Activated CD8-positive, alpha-beta T cell treated with anti-CD3 and anti-CD28 coated beads for 36 hours (primary cell): ENCODE measurements at regions not wholly inside any gene's neighbourhood (a gene's known extent, or its start where the extent isn't known, plus 50 kb on each side); places are given as distances from the start of the nearest gene placed in this dataset.
"Not testable (repeated sequence)": the region's sequence is repeated elsewhere in the genome, so short reads cannot be mapped to it uniquely, and the experiment has no call there.

ENCODE experiments used
- ATAC-seq: fragments of 200-7000 bp; cut with Tn5 transposase; one replicate; pipeline ENCODE4 v1.10.0; 2021; ENCODE audit warnings: mild to moderate bottlenecking, moderate library complexity
- CTCF ChIA-PET: fragments of 350-600 bp; sonication (Branson Sonifier 250); formaldehyde crosslinking; loops from one replicate; lab custom pipeline; 2021; ENCODE audit warnings: antibody characterized with exemption; lab: Charles Lee
- POLR2A ChIA-PET: fragments of 350-600 bp; sonication (Branson Sonifier 250); formaldehyde crosslinking; loops from one replicate; lab custom pipeline; 2021; ENCODE audit warnings: antibody characterized with exemption; lab: Charles Lee
- DNase-seq: peaks from one replicate; pipeline ENCODE4 v3.0.0-alpha.2; 2020
- H3K27ac Mint-ChIP-seq: one replicate; pipeline ENCODE4 v1.8.0; 2021; ENCODE audit warnings: mild to moderate bottlenecking, mixed read lengths
- H3K27me3 Mint-ChIP-seq: one replicate; pipeline ENCODE4 v1.8.0; 2021; ENCODE audit warnings: mixed read lengths
- H3K36me3 Mint-ChIP-seq: one replicate; pipeline ENCODE4 v1.8.0; 2021; ENCODE audit warnings: low read depth, mixed read lengths
- H3K4me1 Mint-ChIP-seq: one replicate; pipeline ENCODE4 v1.8.0; 2021; ENCODE audit warnings: low read depth, mixed read lengths
- H3K4me3 Mint-ChIP-seq: one replicate; pipeline ENCODE4 v1.8.0; 2021; ENCODE audit warnings: mild to moderate bottlenecking, moderate library complexity, mixed read lengths
- H3K9me3 Mint-ChIP-seq: one replicate; pipeline ENCODE4 v1.8.0; 2021; ENCODE audit warnings: mixed read lengths
- CTCF ChIP-seq: fragments of 200-600 bp; IDR thresholded peaks from one replicate; pipeline ENCODE4 v1.8.0; 2022; ENCODE audit warnings: antibody characterized with exemption, mild to moderate bottlenecking
- intact Hi-C: fragments of 100-400 bp; cut with micrococcal nuclease; formaldehyde crosslinking; loops from one replicate; pipeline ENCODE4 v1.10.0; 2022

- ATAC-seq (no peak), DNase-seq (no peak)
- no peak overlapping the region for H3K27ac Mint-ChIP-seq
- no peak overlapping the region for H3K4me3 Mint-ChIP-seq
- intact Hi-C loops, result no loop called here
- no peaks in the 10 kb centered on the region for H3K36me3 Mint-ChIP-seq
- H3K9me3 Mint-ChIP-seq, result peaks cover 5% of the 10 kb centered on the region
- H3K27me3 Mint-ChIP-seq, result no peaks in the 10 kb centered on the region
- TF ChIP-seq CTCF, result no peak
- no peaks in the 10 kb centered on the region for H3K4me1 Mint-ChIP-seq
- POLR2A ChIA-PET, result no interaction called here
- CTCF ChIA-PET, result no interaction called here
Measured at GRCh38 chrX:115978068-115978467, 192.5 kb upstream of the AGTR2 start.

- DNase-seq, H3K9me3 Mint-ChIP-seq, H3K36me3 Mint-ChIP-seq, H3K4me3 Mint-ChIP-seq, H3K27me3 Mint-ChIP-seq, H3K4me1 Mint-ChIP-seq, H3K27ac Mint-ChIP-seq, CTCF ChIA-PET, ATAC-seq, intact Hi-C loops, POLR2A ChIA-PET: not testable (repeated sequence)
Measured at GRCh38 chrX:115983148-115983547, 187.4 kb upstream of the AGTR2 start.

- H3K27ac Mint-ChIP-seq, CTCF ChIA-PET, H3K36me3 Mint-ChIP-seq, POLR2A ChIA-PET, H3K4me1 Mint-ChIP-seq, H3K4me3 Mint-ChIP-seq, H3K9me3 Mint-ChIP-seq, H3K27me3 Mint-ChIP-seq, ATAC-seq, intact Hi-C loops, DNase-seq: not testable (repeated sequence)
Measured at GRCh38 chrX:115987464-115987863, 183.1 kb upstream of the AGTR2 start.

- no peak for TF ChIP-seq CTCF
- ATAC-seq (no peak), DNase-seq (no peak)
- CTCF ChIA-PET, result no interaction called here
- no peak overlapping the region for H3K27ac Mint-ChIP-seq
- intact Hi-C loops, result no loop called here
- H3K4me1 Mint-ChIP-seq, result no peaks in the 10 kb centered on the region
- H3K27me3 Mint-ChIP-seq, result no peaks in the 10 kb centered on the region
- POLR2A ChIA-PET, result no interaction called here
- no peaks in the 10 kb centered on the region for H3K36me3 Mint-ChIP-seq
- H3K4me3 Mint-ChIP-seq, result no peak overlapping the region
- peaks cover 2% of the 10 kb centered on the region for H3K9me3 Mint-ChIP-seq
Measured at GRCh38 chrX:115988825-115989224, 181.7 kb upstream of the AGTR2 start.

GRCh38 chrX:115989686-115990085 is 180.9 kb upstream of the AGTR2 start:
- TF ChIP-seq CTCF, result no peak

GRCh38 chrX:116009346-116009745 is 161.2 kb upstream of the AGTR2 start:
- ChIA-PET POLR2A (no interaction called here), CTCF (no interaction called here)
- intact Hi-C loops, result no loop called here
- Mint-ChIP-seq H3K27ac (no peak overlapping the region), H3K4me3 (no peak overlapping the region), H3K36me3 (no peaks in the 10 kb centered on the region), H3K4me1 (no peaks in the 10 kb centered on the region), H3K27me3 (no peaks in the 10 kb centered on the region), H3K9me3 (peaks cover 4% of the 10 kb centered on the region)
- DNase-seq (no peak), ATAC-seq (no peak)
- no peak for TF ChIP-seq CTCF

More at GRCh38 chrX:115989686-115990085, 180.9 kb upstream of the AGTR2 start:
- ATAC-seq (no peak), DNase-seq (no peak)
- H3K9me3 Mint-ChIP-seq, result no peaks in the 10 kb centered on the region
- CTCF ChIA-PET, result no interaction called here
- intact Hi-C loops, result no loop called here
- no peak overlapping the region for H3K4me3 Mint-ChIP-seq
- no peaks in the 10 kb centered on the region for H3K36me3 Mint-ChIP-seq
- no peaks in the 10 kb centered on the region for H3K4me1 Mint-ChIP-seq
- H3K27ac Mint-ChIP-seq, result no peak overlapping the region
- H3K27me3 Mint-ChIP-seq, result no peaks in the 10 kb centered on the region
- POLR2A ChIA-PET, result no interaction called here
